ENCODE measurements at regions not wholly inside any gene's neighbourhood (a gene's known extent, or its start where the extent isn't known, plus 50 kb on each side); places are given as distances from the start of the nearest gene placed in this dataset.

GRCh38 chr14:25607192-25607591, 557.2 kb upstream of the STXBP6 start:
- Histone ChIP-seq H3K27ac (no peak overlapping the region), H3K4me1 (no peaks in the 10 kb centered on the region), H3K4me2 (no peak overlapping the region), H3K9me3 (no peaks in the 10 kb centered on the region), H3K4me3 (no peak overlapping the region)
- TF ChIP-seq FOSB (CRISPR knock-in tag; IDR thresholded peaks at IDR 0.05) (no peak), MAFK (IDR thresholded peaks at IDR 0.05; ENCODE audit: partially characterized antibody) (no peak), USF2 (IDR thresholded peaks at IDR 0.05) (no peak), HEYL (CRISPR knock-in tag; IDR thresholded peaks at IDR 0.05) (no peak)
- CTCF ChIA-PET, result no interaction called here
- no peak for FAIRE-seq
- POLR2A ChIA-PET, result no interaction called here
- DNase-seq (ENCODE audit: low read depth in 1 of 2, low spot score in 1 of 2), result no peak
- ATAC-seq, result no peak
- WGBS (ENCODE audit: missing lambda C conversion rate), result 7% methylated on average over 3 of the region's 3 CpGs

- FAIRE-seq, result peak; percentile 23
- CTCF ChIA-PET, result interaction anchor here (0.6 kb wide), 1 partner anchor 761 kb away, joined by 3 read pairs; no protein-coding TSS in a partner anchor
Measured at GRCh38 chr14:25602106-25602505, 552.2 kb upstream of the STXBP6 start.

DNA sequence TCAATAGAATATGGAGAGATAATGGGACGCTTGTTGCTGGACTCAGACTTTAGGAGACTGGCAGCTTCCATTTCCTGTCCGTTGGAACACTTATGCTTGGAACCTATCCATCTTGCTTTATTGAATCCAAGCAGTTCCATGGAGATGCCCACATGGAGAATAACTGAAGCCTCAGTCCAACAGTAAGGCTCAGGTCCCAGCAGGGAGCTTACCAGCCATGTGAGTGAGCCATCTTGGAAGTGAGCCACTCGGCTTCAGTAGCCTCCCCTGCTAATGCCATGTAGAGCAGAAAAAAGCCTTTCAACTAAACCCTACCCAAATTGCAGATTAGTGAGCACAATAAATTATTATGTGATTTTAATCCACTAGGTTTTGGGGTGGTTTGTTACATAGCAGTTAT, 538.8 kb upstream of the STXBP6 start:
- WGBS (ENCODE audit: missing lambda C conversion rate), result 11% methylated on average over 3 of the region's 3 CpGs
- Histone ChIP-seq H3K4me1 (no peaks in the 10 kb centered on the region), H3K9me3 (no peaks in the 10 kb centered on the region), H3K4me2 (no peak overlapping the region), H3K27ac (no peak overlapping the region), H3K4me3 (no peak overlapping the region)
- ATAC-seq (no peak), FAIRE-seq (no peak), DNase-seq (ENCODE audit: low read depth in 1 of 2, low spot score in 1 of 2) (no peak)
- TF ChIP-seq ZC3H11A (IDR thresholded peaks at IDR 0.05) (no peak), HOXB5 (CRISPR knock-in tag; IDR thresholded peaks at IDR 0.05) (no peak), CHD2 (IDR thresholded peaks at IDR 0.05; ENCODE audit: low read length, partially characterized antibody) (no peak), RARB (CRISPR knock-in tag; IDR thresholded peaks at IDR 0.05) (no peak), FOSB (CRISPR knock-in tag; IDR thresholded peaks at IDR 0.05) (no peak)
- CTCF ChIA-PET, result no interaction called here
- POLR2A ChIA-PET, result no interaction called here

More at GRCh38 chr14:25602106-25602505, 552.2 kb upstream of the STXBP6 start:
- TF ChIP-seq MAFK (IDR thresholded peaks at IDR 0.05; ENCODE audit: partially characterized antibody) (peak; percentile 24), BHLHE40 (IDR thresholded peaks at IDR 0.05; ENCODE audit: low read depth, low read length) (no peak)
- no peaks in the 10 kb centered on the region for H3K4me1 ChIP-seq
- no peak for ATAC-seq
- no peak overlapping the region for H3K4me2 ChIP-seq
- 0% methylated on average over 1 of the region's 1 CpG for WGBS (ENCODE audit: missing lambda C conversion rate)
- POLR2A ChIA-PET, result no interaction called here
- H3K27ac ChIP-seq, result no peak overlapping the region
- 0 out of 3 replicates have a peak, but pooled peaks cover 3% of the 10 kb centered on the region for H3K9me3 ChIP-seq
- DNase-seq (ENCODE audit: low read depth in 1 of 2, low spot score in 1 of 2), result no peak
- no peak overlapping the region for H3K4me3 ChIP-seq

DNA sequence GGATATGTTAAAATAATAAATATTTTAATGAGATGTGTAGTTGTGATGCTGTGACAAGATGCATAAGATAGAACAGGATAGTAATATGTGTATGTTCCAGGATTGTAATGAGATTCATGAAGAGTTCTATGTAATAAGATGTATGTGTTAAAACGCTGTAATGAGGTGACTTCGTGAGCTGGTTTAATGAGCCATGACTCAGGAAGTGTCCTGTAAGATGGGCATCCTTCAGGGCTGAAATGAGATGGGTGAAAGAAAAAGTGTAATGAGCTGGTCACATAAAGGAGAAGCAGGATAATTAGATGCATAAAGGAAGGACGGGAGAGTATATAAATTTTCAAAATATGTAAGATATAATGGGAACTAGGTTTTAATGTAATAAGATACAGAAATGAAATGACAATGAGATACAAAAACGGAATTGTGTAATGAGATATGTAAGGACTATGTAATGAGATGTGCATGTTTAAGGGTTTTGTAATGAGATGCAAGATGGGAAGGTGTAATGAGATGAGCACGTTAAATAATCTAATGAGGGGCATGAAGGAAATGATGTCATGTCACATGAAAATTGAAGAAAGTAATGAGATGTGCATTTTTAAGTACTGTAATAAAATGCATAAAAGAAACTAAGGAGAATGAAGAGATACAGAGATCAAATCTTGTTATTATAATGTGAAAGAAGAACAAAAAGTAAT, 524.8 kb upstream of the STXBP6 start:
- Histone ChIP-seq H3K27ac (no peak overlapping the region), H3K4me1 (no peaks in the 10 kb centered on the region), H3K4me2 (no peak overlapping the region), H3K9me3 (peaks cover 3% of the 10 kb centered on the region; the same call in 1 of the 3 replicates), H3K4me3 (no peak overlapping the region)
- WGBS (ENCODE audit: missing lambda C conversion rate), result under 1% methylated on average over 5 of the region's 5 CpGs
- ChIA-PET POLR2A (no interaction called here), CTCF (no interaction called here)
- no peak for DNase-seq (ENCODE audit: low read depth in 1 of 2, low spot score in 1 of 2)
- no peak for FAIRE-seq
- ATAC-seq, result no peak
- TF ChIP-seq USF2 (IDR thresholded peaks at IDR 0.05), result no peak
- no peak for TF ChIP-seq ZC3H11A (IDR thresholded peaks at IDR 0.05)

DNA sequence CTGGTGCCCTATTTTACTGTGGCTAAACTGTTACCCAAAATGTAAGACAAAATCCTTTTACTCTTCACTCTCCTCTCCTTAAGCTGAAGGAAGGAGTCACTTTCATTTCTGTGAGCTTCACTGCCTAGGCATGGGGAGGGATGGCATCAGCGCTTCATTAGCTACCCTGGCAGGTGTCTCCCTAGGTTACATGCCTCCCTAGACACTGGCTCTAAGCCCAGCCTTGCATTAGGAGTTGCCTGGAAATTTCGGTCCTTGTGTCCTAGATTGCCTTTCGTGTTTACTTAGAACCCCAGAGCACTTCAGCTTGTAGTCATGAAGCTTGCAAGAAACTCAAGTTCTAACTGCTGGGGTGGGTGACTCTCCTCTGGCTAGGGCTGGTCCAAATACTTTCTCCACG, 520.5 kb upstream of the STXBP6 start:
- WGBS (ENCODE audit: missing lambda C conversion rate), result 0% methylated on average over 4 of the region's 4 CpGs
- Histone ChIP-seq H3K4me2 (no peak overlapping the region), H3K9me3 (peaks cover 3% of the 10 kb centered on the region; the same call in 1 of the 3 replicates), H3K4me1 (no peaks in the 10 kb centered on the region), H3K27ac (no peak overlapping the region), H3K4me3 (no peak overlapping the region)
- DNase-seq (ENCODE audit: low read depth in 1 of 2, low spot score in 1 of 2) (no peak), ATAC-seq (no peak), FAIRE-seq (no peak)
- ChIA-PET POLR2A (no interaction called here), CTCF (no interaction called here)
- TF ChIP-seq CEBPB (IDR thresholded peaks at IDR 0.05) (no peak), KDM5A (IDR thresholded peaks at IDR 0.05) (no peak), HEYL (CRISPR knock-in tag; IDR thresholded peaks at IDR 0.05) (no peak)
- TF ChIP-seq, protein P1, sequence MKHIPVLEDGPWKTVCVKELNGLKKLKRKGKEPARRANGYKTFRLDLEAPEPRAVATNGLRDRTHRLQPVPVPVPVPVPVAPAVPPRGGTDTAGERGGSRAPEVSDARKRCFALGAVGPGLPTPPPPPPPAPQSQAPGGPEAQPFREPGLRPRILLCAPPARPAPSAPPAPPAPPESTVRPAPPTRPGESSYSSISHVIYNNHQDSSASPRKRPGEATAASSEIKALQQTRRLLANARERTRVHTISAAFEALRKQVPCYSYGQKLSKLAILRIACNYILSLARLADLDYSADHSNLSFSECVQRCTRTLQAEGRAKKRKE (CRISPR knock-in tag; IDR thresholded peaks at IDR 0.05; ENCODE audit: low read depth), result no peak
